ENCODE measurements at regions not wholly inside any gene's neighbourhood (a gene's known extent, or its start where the extent isn't known, plus 50 kb on each side); places are given as distances from the start of the nearest gene placed in this dataset.

DNA sequence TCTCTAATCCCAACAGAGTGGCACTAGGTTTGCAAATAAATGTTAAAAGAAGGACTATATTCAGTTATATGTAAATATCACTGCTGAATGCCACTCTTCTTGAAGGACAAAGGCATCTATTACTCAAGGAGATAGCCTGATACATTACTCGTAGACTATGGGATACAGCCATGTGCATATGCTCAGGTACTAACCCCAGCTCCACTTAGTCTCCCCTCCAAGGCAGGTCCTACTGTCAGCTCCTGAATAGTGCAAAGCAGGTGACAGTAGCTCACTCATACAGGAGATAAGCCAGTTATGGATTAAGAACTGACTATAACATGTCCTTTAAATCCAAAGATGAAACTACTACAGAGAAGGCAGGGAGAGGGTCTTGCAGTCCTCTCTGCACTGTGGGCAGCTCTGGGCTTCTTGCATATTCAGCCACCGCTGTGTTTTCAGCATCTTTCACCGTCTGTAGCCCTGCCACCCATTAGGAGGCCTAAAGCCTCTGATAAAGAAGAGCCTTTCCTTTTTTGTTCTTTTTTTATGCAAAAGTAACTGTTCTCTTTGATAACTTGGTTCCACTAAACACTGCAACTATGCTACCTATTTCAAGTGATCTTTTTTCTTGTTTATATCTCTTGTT, 135.1 kb upstream of the EPB41L3 start:
- no peaks in the 10 kb centered on the region for H3K79me2 ChIP-seq (replicated peaks; ENCODE audit: insufficient read depth)
- Mint-ChIP-seq H3K4me3 (peak overlapping the region; percentile 23; the same call in 1 of the 3 replicates), H3K36me3 (ENCODE audit: low read depth) (no peaks in the 10 kb centered on the region; the same call in 2 of the 3 replicates), H3K27ac (no peak overlapping the region), H3K4me1 (peaks cover 28% of the 10 kb centered on the region), H3K27me3 (ENCODE audit: insufficient read depth, low read depth, poor library complexity) (peaks cover 7% of the 10 kb centered on the region), H3K9me3 (peaks cover 4% of the 10 kb centered on the region; the same call in 1 of the 3 replicates)
- H3K27ac ChIP-seq (ENCODE audit: low read depth) = no peak overlapping the region
- peaks cover 22% of the 10 kb centered on the region for H3K4me1 ChIP-seq (ENCODE audit: insufficient read depth)
- no peaks in the 10 kb centered on the region for H3K27me3 ChIP-seq (ENCODE audit: insufficient read depth)
- TF ChIP-seq, protein P1, sequence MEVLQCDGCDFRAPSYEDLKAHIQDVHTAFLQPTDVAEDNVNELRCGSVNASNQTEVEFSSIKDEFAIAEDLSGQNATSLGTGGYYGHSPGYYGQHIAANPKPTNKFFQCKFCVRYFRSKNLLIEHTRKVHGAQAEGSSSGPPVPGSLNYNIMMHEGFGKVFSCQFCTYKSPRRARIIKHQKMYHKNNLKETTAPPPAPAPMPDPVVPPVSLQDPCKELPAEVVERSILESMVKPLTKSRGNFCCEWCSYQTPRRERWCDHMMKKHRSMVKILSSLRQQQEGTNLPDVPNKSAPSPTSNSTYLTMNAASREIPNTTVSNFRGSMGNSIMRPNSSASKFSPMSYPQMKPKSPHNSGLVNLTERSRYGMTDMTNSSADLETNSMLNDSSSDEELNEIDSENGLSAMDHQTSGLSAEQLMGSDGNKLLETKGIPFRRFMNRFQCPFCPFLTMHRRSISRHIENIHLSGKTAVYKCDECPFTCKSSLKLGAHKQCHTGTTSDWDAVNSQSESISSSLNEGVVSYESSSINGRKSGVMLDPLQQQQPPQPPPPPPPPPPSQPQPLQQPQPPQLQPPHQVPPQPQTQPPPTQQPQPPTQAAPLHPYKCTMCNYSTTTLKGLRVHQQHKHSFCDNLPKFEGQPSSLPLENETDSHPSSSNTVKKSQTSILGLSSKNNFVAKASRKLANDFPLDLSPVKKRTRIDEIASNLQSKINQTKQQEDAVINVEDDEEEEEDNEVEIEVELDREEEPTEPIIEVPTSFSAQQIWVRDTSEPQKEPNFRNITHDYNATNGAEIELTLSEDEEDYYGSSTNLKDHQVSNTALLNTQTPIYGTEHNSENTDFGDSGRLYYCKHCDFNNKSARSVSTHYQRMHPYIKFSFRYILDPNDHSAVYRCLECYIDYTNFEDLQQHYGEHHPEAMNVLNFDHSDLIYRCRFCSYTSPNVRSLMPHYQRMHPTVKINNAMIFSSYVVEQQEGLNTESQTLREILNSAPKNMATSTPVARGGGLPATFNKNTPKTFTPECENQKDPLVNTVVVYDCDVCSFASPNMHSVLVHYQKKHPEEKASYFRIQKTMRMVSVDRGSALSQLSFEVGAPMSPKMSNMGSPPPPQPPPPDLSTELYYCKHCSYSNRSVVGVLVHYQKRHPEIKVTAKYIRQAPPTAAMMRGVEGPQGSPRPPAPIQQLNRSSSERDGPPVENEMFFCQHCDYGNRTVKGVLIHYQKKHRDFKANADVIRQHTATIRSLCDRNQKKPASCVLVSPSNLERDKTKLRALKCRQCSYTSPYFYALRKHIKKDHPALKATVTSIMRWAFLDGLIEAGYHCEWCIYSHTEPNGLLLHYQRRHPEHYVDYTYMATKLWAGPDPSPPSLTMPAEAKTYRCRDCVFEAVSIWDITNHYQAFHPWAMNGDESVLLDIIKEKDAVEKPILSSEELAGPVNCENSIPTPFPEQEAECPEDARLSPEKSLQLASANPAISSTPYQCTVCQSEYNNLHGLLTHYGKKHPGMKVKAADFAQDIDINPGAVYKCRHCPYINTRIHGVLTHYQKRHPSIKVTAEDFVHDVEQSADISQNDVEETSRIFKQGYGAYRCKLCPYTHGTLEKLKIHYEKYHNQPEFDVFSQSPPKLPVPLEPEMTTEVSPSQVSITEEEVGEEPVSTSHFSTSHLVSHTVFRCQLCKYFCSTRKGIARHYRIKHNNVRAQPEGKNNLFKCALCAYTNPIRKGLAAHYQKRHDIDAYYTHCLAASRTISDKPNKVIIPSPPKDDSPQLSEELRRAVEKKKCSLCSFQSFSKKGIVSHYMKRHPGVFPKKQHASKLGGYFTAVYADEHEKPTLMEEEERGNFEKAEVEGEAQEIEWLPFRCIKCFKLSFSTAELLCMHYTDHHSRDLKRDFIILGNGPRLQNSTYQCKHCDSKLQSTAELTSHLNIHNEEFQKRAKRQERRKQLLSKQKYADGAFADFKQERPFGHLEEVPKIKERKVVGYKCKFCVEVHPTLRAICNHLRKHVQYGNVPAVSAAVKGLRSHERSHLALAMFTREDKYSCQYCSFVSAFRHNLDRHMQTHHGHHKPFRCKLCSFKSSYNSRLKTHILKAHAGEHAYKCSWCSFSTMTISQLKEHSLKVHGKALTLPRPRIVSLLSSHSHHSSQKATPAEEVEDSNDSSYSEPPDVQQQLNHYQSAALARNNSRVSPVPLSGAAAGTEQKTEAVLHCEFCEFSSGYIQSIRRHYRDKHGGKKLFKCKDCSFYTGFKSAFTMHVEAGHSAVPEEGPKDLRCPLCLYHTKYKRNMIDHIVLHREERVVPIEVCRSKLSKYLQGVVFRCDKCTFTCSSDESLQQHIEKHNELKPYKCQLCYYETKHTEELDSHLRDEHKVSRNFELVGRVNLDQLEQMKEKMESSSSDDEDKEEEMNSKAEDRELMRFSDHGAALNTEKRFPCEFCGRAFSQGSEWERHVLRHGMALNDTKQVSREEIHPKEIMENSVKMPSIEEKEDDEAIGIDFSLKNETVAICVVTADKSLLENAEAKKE (CRISPR knock-in tag; IDR thresholded peaks at IDR 0.05) = no peak
- TF ChIP-seq, protein P2, sequence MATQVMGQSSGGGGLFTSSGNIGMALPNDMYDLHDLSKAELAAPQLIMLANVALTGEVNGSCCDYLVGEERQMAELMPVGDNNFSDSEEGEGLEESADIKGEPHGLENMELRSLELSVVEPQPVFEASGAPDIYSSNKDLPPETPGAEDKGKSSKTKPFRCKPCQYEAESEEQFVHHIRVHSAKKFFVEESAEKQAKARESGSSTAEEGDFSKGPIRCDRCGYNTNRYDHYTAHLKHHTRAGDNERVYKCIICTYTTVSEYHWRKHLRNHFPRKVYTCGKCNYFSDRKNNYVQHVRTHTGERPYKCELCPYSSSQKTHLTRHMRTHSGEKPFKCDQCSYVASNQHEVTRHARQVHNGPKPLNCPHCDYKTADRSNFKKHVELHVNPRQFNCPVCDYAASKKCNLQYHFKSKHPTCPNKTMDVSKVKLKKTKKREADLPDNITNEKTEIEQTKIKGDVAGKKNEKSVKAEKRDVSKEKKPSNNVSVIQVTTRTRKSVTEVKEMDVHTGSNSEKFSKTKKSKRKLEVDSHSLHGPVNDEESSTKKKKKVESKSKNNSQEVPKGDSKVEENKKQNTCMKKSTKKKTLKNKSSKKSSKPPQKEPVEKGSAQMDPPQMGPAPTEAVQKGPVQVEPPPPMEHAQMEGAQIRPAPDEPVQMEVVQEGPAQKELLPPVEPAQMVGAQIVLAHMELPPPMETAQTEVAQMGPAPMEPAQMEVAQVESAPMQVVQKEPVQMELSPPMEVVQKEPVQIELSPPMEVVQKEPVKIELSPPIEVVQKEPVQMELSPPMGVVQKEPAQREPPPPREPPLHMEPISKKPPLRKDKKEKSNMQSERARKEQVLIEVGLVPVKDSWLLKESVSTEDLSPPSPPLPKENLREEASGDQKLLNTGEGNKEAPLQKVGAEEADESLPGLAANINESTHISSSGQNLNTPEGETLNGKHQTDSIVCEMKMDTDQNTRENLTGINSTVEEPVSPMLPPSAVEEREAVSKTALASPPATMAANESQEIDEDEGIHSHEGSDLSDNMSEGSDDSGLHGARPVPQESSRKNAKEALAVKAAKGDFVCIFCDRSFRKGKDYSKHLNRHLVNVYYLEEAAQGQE (IDR thresholded peaks at IDR 0.05; ENCODE audit: unreplicated experiment) = no peak
- TF ChIP-seq ZNF331 (CRISPR knock-in tag; IDR thresholded peaks at IDR 0.05; ENCODE audit: low read depth) (no peak), ZNF114 (CRISPR knock-in tag; IDR thresholded peaks at IDR 0.05) (no peak), NANOG (IDR thresholded peaks at IDR 0.05; ENCODE audit: borderline replicate concordance) (no peak), EZH2phosphoT487 (IDR thresholded peaks at IDR 0.05; ENCODE audit: unreplicated experiment) (no peak), EZH2 (IDR thresholded peaks at IDR 0.05; ENCODE audit: low read depth, unreplicated experiment) (no peak), JUNB (IDR thresholded peaks at IDR 0.05; ENCODE audit: unreplicated experiment) (no peak)
- TF ChIP-seq, protein P3, sequence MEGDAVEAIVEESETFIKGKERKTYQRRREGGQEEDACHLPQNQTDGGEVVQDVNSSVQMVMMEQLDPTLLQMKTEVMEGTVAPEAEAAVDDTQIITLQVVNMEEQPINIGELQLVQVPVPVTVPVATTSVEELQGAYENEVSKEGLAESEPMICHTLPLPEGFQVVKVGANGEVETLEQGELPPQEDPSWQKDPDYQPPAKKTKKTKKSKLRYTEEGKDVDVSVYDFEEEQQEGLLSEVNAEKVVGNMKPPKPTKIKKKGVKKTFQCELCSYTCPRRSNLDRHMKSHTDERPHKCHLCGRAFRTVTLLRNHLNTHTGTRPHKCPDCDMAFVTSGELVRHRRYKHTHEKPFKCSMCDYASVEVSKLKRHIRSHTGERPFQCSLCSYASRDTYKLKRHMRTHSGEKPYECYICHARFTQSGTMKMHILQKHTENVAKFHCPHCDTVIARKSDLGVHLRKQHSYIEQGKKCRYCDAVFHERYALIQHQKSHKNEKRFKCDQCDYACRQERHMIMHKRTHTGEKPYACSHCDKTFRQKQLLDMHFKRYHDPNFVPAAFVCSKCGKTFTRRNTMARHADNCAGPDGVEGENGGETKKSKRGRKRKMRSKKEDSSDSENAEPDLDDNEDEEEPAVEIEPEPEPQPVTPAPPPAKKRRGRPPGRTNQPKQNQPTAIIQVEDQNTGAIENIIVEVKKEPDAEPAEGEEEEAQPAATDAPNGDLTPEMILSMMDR (conservative IDR thresholded peaks at IDR 0.05; ENCODE audit: low read depth in 2 of 2) = no peak
- no peaks in the 10 kb centered on the region for H3F3A ChIP-seq (replicated peaks; ENCODE audit: low read depth)
- DNase-seq (ENCODE audit: low spot score) (no peak), ATAC-seq (peak; percentile 95)
- peak overlapping the region; percentile 60 for H3K4me2 ChIP-seq
- 0 out of 2 replicates have a peak overlapping the region, but pooled peaks have one; percentile 21 for H3K4me3 ChIP-seq
- no peaks in the 10 kb centered on the region for H4K20me1 ChIP-seq (replicated peaks; ENCODE audit: insufficient read depth)
- H3K9me2 ChIP-seq (ENCODE audit: insufficient read depth) = peaks cover 11% of the 10 kb centered on the region; the same call in 1 of the 2 replicates
- no peak overlapping the region for H2AFZ ChIP-seq
- no peaks in the 10 kb centered on the region for H3K36me3 ChIP-seq (ENCODE audit: insufficient read depth)
